Liver (tissue), 8 donors: ENCODE measurements at regions not wholly inside any gene's neighbourhood (a gene's known extent, or its start where the extent isn't known, plus 50 kb on each side); places are given as distances from the start of the nearest gene placed in this dataset.

Experiments used
- DNase-seq: peaks from one replicate; pipeline ENCODE4 v3.0.0-alpha.2; 2017; ENCODE audit warnings: low spot score
- H3K27ac ChIP-seq, 2 donors: one replicate each; pipeline ENCODE4 v1.7.0; 2013; ENCODE audit warnings: inconsistent platforms in 2 of 2, low read length in 2 of 2, control low read depth in 1 of 2, low read depth in 1 of 2, mild to moderate bottlenecking in 1 of 2
- H3K27me3 ChIP-seq, 4 donors: one replicate each; pipeline versions ENCODE4 v1.6.1 to v1.7.0; 2013; ENCODE audit warnings: low read length in 3 of 4, inconsistent platforms in 1 of 4, mild to moderate bottlenecking in 1 of 4, moderate library complexity in 1 of 4; ENCODE audit not compliant: control insufficient read depth in 4 of 4, insufficient read depth in 4 of 4
- H3K36me3 ChIP-seq, 4 donors: one replicate each; pipeline versions ENCODE4 v1.6.1 to v1.7.0; 2013; ENCODE audit warnings: low read length in 3 of 4, mild to moderate bottlenecking in 3 of 4, low read depth in 1 of 4, moderate library complexity in 1 of 4; ENCODE audit not compliant: control insufficient read depth in 4 of 4, insufficient read depth in 3 of 4
- H3K4me1 ChIP-seq, 4 donors: one replicate each; pipeline versions ENCODE4 v1.6.1 to v1.7.0; 2013; ENCODE audit warnings: low read length in 3 of 4, mild to moderate bottlenecking in 3 of 4, moderate library complexity in 1 of 4; ENCODE audit not compliant: control insufficient read depth in 4 of 4, insufficient read depth in 4 of 4
- H3K4me3 ChIP-seq, 3 donors: one replicate each; pipeline versions ENCODE4 v1.6.1 to v1.7.0; 2013; ENCODE audit warnings: low read length in 3 of 3, control low read depth in 1 of 3, low read depth in 1 of 3, mild to moderate bottlenecking in 1 of 3
- H3K9ac ChIP-seq, 2 donors: one replicate each; pipeline ENCODE4 v1.7.0; 2013; ENCODE audit warnings: low read length in 2 of 2, mild to moderate bottlenecking in 2 of 2, moderate library complexity in 2 of 2, control low read depth in 1 of 2, low read depth in 1 of 2
- H3K9me3 ChIP-seq, 4 donors: one replicate each; pipeline versions ENCODE4 v1.6.1 to v1.7.0; 2013; ENCODE audit warnings: low read length in 3 of 4; ENCODE audit not compliant: control insufficient read depth in 4 of 4
- CTCF ChIP-seq: fragments of 150-350 bp; IDR thresholded peaks from 2 replicates; pipeline ENCODE4 v1.5.1; 2017; ENCODE audit warnings: improper control_type of control experiment, low read depth, low read length; ENCODE audit not compliant: missing input control
- EGR1 ChIP-seq, 2 donors: IDR thresholded peaks; 2 replicates each; pipeline ENCODE4 v1.6.1; 2016 to 2018; ENCODE audit warnings: antibody characterized with exemption in 2 of 2, low read depth in 2 of 2
- FOXA1 ChIP-seq: IDR thresholded peaks from 2 replicates; pipeline ENCODE4 v1.6.1; 2016; ENCODE audit warnings: antibody characterized with exemption
- FOXA2 ChIP-seq: IDR thresholded peaks from 2 replicates; pipeline ENCODE4 v1.6.1; 2016; ENCODE audit warnings: antibody characterized with exemption
- GABPA ChIP-seq, 2 donors: IDR thresholded peaks in 1 of 2; conservative IDR thresholded peaks in 1 of 2; 2 replicates each; pipeline ENCODE4 v1.6.1; 2016; ENCODE audit warnings: antibody characterized with exemption in 2 of 2, mild to moderate bottlenecking in 1 of 2, moderate library complexity in 1 of 2
- HNF4A ChIP-seq, 2 donors: conservative IDR thresholded peaks; 2 replicates each; pipeline ENCODE4 v1.6.1; 2016; ENCODE audit warnings: antibody characterized with exemption in 2 of 2, mild to moderate bottlenecking in 2 of 2
- HNF4G ChIP-seq: IDR thresholded peaks from 2 replicates; pipeline ENCODE4 v1.6.1; 2016; ENCODE audit warnings: antibody characterized with exemption
- JUND ChIP-seq, 2 donors: IDR thresholded peaks; 2 replicates each; pipeline ENCODE4 v1.6.1; 2016; ENCODE audit warnings: antibody characterized with exemption in 2 of 2
- MAX ChIP-seq: IDR thresholded peaks from 2 replicates; pipeline ENCODE4 v1.6.1; 2016; ENCODE audit warnings: antibody characterized with exemption
- NR2F2 ChIP-seq: IDR thresholded peaks from 2 replicates; pipeline ENCODE4 v1.6.1; 2016; ENCODE audit warnings: antibody characterized with exemption
- RAD21 ChIP-seq, 2 donors: IDR thresholded peaks; 2 replicates each; pipeline ENCODE4 v1.6.1; 2016; ENCODE audit warnings: antibody characterized with exemption in 2 of 2, mild to moderate bottlenecking in 2 of 2
- REST ChIP-seq: IDR thresholded peaks from 2 replicates; pipeline ENCODE4 v1.6.1; 2016; ENCODE audit warnings: antibody characterized with exemption, mild to moderate bottlenecking
- RXRA ChIP-seq, 2 donors: IDR thresholded peaks; 2 replicates each; pipeline ENCODE4 v1.6.1; 2017 to 2018; ENCODE audit warnings: antibody characterized with exemption in 2 of 2, mild to moderate bottlenecking in 1 of 2
- SP1 ChIP-seq: IDR thresholded peaks from 2 replicates; pipeline ENCODE4 v1.6.1; 2018; ENCODE audit warnings: antibody characterized with exemption, mild to moderate bottlenecking
- TAF1 ChIP-seq: conservative IDR thresholded peaks from 2 replicates; pipeline ENCODE4 v1.6.1; 2016; ENCODE audit warnings: antibody characterized with exemption, mild to moderate bottlenecking
- WGBS: extraction: QIAGEN DNeasy Blood & Tissue Kit; methylation state at CpG from one replicate; pipeline ENCODE4 v1.1.7; 2013; 5-methylcytosine and 5-hydroxymethylcytosine counted together
- TF ChIP-seq, protein P1 (sequence below): IDR thresholded peaks from 2 replicates; pipeline ENCODE4 v1.6.1; 2016; ENCODE audit warnings: antibody characterized with exemption
- TF ChIP-seq, protein P2 (sequence below): IDR thresholded peaks from 2 replicates; pipeline ENCODE4 v1.6.1; 2016; ENCODE audit warnings: antibody characterized with exemption
- donor health status: healthy.
- donor health status: healthy.
- donor health status: healthy.
- donor health status: healthy.
- donor health status: healthy.

DNA sequence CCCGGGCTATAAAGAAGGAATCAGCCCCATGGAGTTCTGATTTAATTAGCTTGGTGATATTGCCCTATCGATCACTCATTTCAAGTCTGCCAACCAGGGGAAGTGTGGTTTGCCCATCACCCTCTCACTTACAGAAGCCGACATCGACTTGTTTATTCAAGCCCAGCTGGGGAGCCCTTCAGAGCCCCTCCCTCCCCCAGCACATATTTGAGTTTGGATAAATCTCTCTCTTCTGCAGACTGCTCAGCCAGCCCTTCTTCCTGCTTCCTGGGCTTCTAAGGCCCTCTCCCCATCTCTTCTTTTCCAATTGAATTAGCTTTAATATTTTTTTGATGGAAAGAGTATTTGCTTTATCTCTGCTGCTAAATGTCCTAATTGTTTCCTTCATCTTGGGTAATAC, 299.0 kb downstream of the MIAT start:
- 15% methylated on average over 4 of the region's 4 CpGs for WGBS
- H3K9me3 ChIP-seq, result no peaks in the 10 kb centered on the region
- no peaks in the 10 kb centered on the region for H3K4me1 ChIP-seq
- no peak overlapping the region for H3K27ac ChIP-seq
- H3K36me3 ChIP-seq, result no peaks in the 10 kb centered on the region
- no peak for DNase-seq
- TF ChIP-seq, protein P1, sequence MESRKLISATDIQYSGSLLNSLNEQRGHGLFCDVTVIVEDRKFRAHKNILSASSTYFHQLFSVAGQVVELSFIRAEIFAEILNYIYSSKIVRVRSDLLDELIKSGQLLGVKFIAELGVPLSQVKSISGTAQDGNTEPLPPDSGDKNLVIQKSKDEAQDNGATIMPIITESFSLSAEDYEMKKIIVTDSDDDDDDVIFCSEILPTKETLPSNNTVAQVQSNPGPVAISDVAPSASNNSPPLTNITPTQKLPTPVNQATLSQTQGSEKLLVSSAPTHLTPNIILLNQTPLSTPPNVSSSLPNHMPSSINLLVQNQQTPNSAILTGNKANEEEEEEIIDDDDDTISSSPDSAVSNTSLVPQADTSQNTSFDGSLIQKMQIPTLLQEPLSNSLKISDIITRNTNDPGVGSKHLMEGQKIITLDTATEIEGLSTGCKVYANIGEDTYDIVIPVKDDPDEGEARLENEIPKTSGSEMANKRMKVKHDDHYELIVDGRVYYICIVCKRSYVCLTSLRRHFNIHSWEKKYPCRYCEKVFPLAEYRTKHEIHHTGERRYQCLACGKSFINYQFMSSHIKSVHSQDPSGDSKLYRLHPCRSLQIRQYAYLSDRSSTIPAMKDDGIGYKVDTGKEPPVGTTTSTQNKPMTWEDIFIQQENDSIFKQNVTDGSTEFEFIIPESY, result no peak
- TF ChIP-seq TAF1, result no peak
- TF ChIP-seq, protein P2, sequence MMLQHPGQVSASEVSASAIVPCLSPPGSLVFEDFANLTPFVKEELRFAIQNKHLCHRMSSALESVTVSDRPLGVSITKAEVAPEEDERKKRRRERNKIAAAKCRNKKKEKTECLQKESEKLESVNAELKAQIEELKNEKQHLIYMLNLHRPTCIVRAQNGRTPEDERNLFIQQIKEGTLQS, result no peak
- no peak for TF ChIP-seq RXRA (IDR thresholded peaks at IDR 0.05)
- no peak for TF ChIP-seq SP1
- TF ChIP-seq FOXA1, result no peak
- no peak for TF ChIP-seq HNF4G
- TF ChIP-seq HNF4A (conservative IDR thresholded peaks at IDR 0.05), result no peak
- TF ChIP-seq EGR1 (IDR thresholded peaks at IDR 0.05; ENCODE audit: low read depth in 2 of 2), result no peak
- TF ChIP-seq CTCF, result no peak
- TF ChIP-seq FOXA2, result no peak
- TF ChIP-seq GABPA (IDR thresholded peaks at IDR 0.05 in 1 of 2, conservative IDR thresholded peaks at IDR 0.05 in 1 of 2), result no peak
- TF ChIP-seq RAD21 (IDR thresholded peaks at IDR 0.05), result no peak
- TF ChIP-seq MAX, result no peak
- TF ChIP-seq JUND (IDR thresholded peaks at IDR 0.05), result no peak
- no peak overlapping the region for H3K4me3 ChIP-seq
- no peak overlapping the region for H3K9ac ChIP-seq
- H3K27me3 ChIP-seq, result peaks cover 1 to 25% (median 4%) of the 10 kb centered on the region in 4 donors

DNA sequence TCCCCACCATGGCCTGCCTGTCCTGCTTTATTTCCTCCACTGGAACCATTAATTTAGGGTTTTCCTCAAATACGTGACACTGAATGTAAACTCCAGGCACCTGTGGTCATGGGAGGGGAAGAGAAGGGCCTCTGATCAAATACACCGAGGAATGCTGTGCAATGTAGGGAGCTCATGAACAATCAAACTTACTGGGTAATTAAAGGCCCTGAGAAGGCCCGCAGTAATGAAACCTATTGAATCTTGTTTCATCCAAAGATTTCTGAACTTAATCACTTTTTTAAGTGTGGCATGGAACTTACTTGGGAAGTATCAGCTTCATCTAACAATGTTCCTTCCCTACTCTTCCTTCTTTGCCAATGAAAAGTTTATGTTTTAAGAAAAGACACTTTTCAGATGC, 299.8 kb downstream of the MIAT start:
- peaks cover 2 to 22% (median 4%) of the 10 kb centered on the region in 4 donors for H3K27me3 ChIP-seq
- WGBS, result 77% methylated on average over 3 of the region's 3 CpGs
- TF ChIP-seq JUND (IDR thresholded peaks at IDR 0.05) (no peak), TAF1 (no peak)

GRCh38 chr22:26957897-26958296, 300.5 kb downstream of the MIAT start:
- Histone ChIP-seq H3K9ac (no peak overlapping the region), H3K9me3 (no peaks in the 10 kb centered on the region), H3K27ac (no peak overlapping the region), H3K4me1 (no peaks in the 10 kb centered on the region), H3K4me3 (no peak overlapping the region), H3K36me3 (no peaks in the 10 kb centered on the region), H3K27me3 (peaks cover 2 to 20% (median 4%) of the 10 kb centered on the region in 4 donors)
- no peak for DNase-seq
- WGBS, result 77% methylated on average over 6 of the region's 6 CpGs
- TF ChIP-seq, protein P1, result no peak
- no peak for TF ChIP-seq NR2F2
- TF ChIP-seq FOXA1, result no peak
- TF ChIP-seq JUND (IDR thresholded peaks at IDR 0.05), result no peak
- TF ChIP-seq FOXA2, result no peak
- no peak for TF ChIP-seq MAX
- TF ChIP-seq REST, result no peak
- no peak for TF ChIP-seq RXRA (IDR thresholded peaks at IDR 0.05)
- TF ChIP-seq RAD21 (IDR thresholded peaks at IDR 0.05), result no peak
- no peak for TF ChIP-seq TAF1
- no peak for TF ChIP-seq GABPA (IDR thresholded peaks at IDR 0.05 in 1 of 2, conservative IDR thresholded peaks at IDR 0.05 in 1 of 2)
- TF ChIP-seq, protein P2, result no peak

More for the DNA sequence above, 299.8 kb downstream of the MIAT start:
- Histone ChIP-seq H3K4me3 (no peak overlapping the region), H3K36me3 (no peaks in the 10 kb centered on the region), H3K4me1 (no peaks in the 10 kb centered on the region), H3K9me3 (no peaks in the 10 kb centered on the region), H3K27ac (no peak overlapping the region), H3K9ac (no peak overlapping the region)
- DNase-seq, result no peak
